SJCRH30 (cell line): ENCODE measurements at regions not wholly inside any gene's neighbourhood (a gene's known extent, or its start where the extent isn't known, plus 50 kb on each side); places are given as distances from the start of the nearest gene placed in this dataset.
A peak's percentile ranks its signal among the peaks of the same experiment; 100 is the strongest.
"Not testable (repeated sequence)": the region's sequence is repeated elsewhere in the genome, so short reads cannot be mapped to it uniquely, and the experiment has no call there.

Experiments
- DNase-seq, 2 experiments: peaks; one replicate each; pipeline ENCODE4 v3.0.0-alpha.2; 2015 to 2020
- H3K27ac ChIP-seq: fragments of 250-450 bp; sonication (Bioruptor Pico); 2 replicates; pipeline ENCODE4 v1.5.1; 2020; ENCODE audit warnings: mild to moderate bottlenecking, moderate library complexity
- H3K27me3 ChIP-seq: fragments of 250-450 bp; sonication (Bioruptor Pico); 2 replicates; pipeline ENCODE4 v1.5.1; 2020; ENCODE audit warnings: mild to moderate bottlenecking, moderate library complexity
- H3K36me3 ChIP-seq: fragments of 250-450 bp; sonication (Bioruptor Pico); 2 replicates; pipeline ENCODE4 v1.5.1; 2020; ENCODE audit warnings: mild to moderate bottlenecking, moderate library complexity
- H3K4me1 ChIP-seq: fragments of 250-450 bp; sonication (Bioruptor Pico); 2 replicates; pipeline ENCODE4 v1.5.1; 2020; ENCODE audit warnings: mild to moderate bottlenecking, moderate library complexity
- H3K4me3 ChIP-seq: fragments of 250-450 bp; sonication (Bioruptor Pico); 2 replicates; pipeline ENCODE4 v1.5.1; 2020; ENCODE audit warnings: mild to moderate bottlenecking, moderate library complexity
- H3K9me3 ChIP-seq: fragments of 250-450 bp; sonication (Bioruptor Pico); replicated peaks from 2 replicates; pipeline ENCODE4 v1.5.1; 2020; ENCODE audit warnings: mild to moderate bottlenecking, moderate library complexity

GRCh38 chr4:128538111-128538882 lies 250.7 kb upstream of the PGRMC2 start:
- Histone ChIP-seq H3K27ac (no peak overlapping the region), H3K4me1 (no peaks in the 10 kb centered on the region), H3K36me3 (no peaks in the 10 kb centered on the region), H3K9me3 (no peaks in the 10 kb centered on the region), H3K4me3 (no peak overlapping the region), H3K27me3 (no peaks in the 10 kb centered on the region)
- DNase-seq = no peak

- DNase-seq = no peak
- Histone ChIP-seq H3K27me3 (no peaks in the 10 kb centered on the region), H3K4me1 (no peaks in the 10 kb centered on the region), H3K27ac (no peak overlapping the region), H3K9me3 (no peaks in the 10 kb centered on the region), H3K36me3 (no peaks in the 10 kb centered on the region), H3K4me3 (no peak overlapping the region)
Measured at GRCh38 chr4:128536746-128537145, 249.1 kb upstream of the PGRMC2 start.

- not testable (repeated sequence) for DNase-seq, H3K9me3 ChIP-seq, H3K27me3 ChIP-seq, H3K4me3 ChIP-seq, H3K36me3 ChIP-seq, H3K4me1 ChIP-seq, H3K27ac ChIP-seq
Measured at GRCh38 chr4:128535510-128535909, 247.9 kb upstream of the PGRMC2 start.

GRCh38 chr4:128528793-128529553 lies 241.4 kb upstream of the PGRMC2 start:
- no peaks in the 10 kb centered on the region for H3K27me3 ChIP-seq
- peak overlapping the region; percentile 56 for H3K27ac ChIP-seq
- H3K36me3 ChIP-seq = no peaks in the 10 kb centered on the region
- H3K4me3 ChIP-seq = no peak overlapping the region
- peaks cover 31% of the 10 kb centered on the region for H3K4me1 ChIP-seq
- H3K9me3 ChIP-seq = no peaks in the 10 kb centered on the region
- peak; percentile 47 to 48 for DNase-seq

- H3K27me3 ChIP-seq = no peaks in the 10 kb centered on the region
- no peak overlapping the region for H3K4me3 ChIP-seq
- no peaks in the 10 kb centered on the region for H3K36me3 ChIP-seq
- peak overlapping the region; percentile 56; the same call in 1 of the 2 replicates for H3K27ac ChIP-seq
- no peak for DNase-seq
- peaks cover 31% of the 10 kb centered on the region for H3K4me1 ChIP-seq
- no peaks in the 10 kb centered on the region for H3K9me3 ChIP-seq
Measured at GRCh38 chr4:128527946-128528576, 240.4 kb upstream of the PGRMC2 start.

GRCh38 chr4:128527351-128527750 lies 239.7 kb upstream of the PGRMC2 start:
- H3K9me3 ChIP-seq = no peaks in the 10 kb centered on the region
- H3K4me3 ChIP-seq = no peak overlapping the region
- H3K27ac ChIP-seq = no peak overlapping the region
- H3K4me1 ChIP-seq = peaks cover 31% of the 10 kb centered on the region
- no peak for DNase-seq
- no peaks in the 10 kb centered on the region for H3K36me3 ChIP-seq
- no peaks in the 10 kb centered on the region for H3K27me3 ChIP-seq

- no peaks in the 10 kb centered on the region for H3K36me3 ChIP-seq
- peaks cover 40% of the 10 kb centered on the region for H3K4me1 ChIP-seq
- peak; percentile 48 to 75 for DNase-seq
- H3K4me3 ChIP-seq = no peak overlapping the region
- no peaks in the 10 kb centered on the region for H3K9me3 ChIP-seq
- peak overlapping the region; percentile 73 for H3K27ac ChIP-seq
- no peaks in the 10 kb centered on the region for H3K27me3 ChIP-seq
Measured at GRCh38 chr4:128525992-128526630, 238.5 kb upstream of the PGRMC2 start.

GRCh38 chr4:128525387-128525786 lies 237.8 kb upstream of the PGRMC2 start:
- Histone ChIP-seq H3K4me3 (no peak overlapping the region), H3K4me1 (peaks cover 42% of the 10 kb centered on the region), H3K9me3 (no peaks in the 10 kb centered on the region), H3K27me3 (no peaks in the 10 kb centered on the region), H3K36me3 (no peaks in the 10 kb centered on the region), H3K27ac (peak overlapping the region; percentile 73)
- DNase-seq = peak in 1 of 2 experiments; percentile 20

GRCh38 chr4:128524311-128524710 lies 236.7 kb upstream of the PGRMC2 start:
- Histone ChIP-seq H3K4me3 (no peak overlapping the region), H3K27ac (no peak overlapping the region), H3K9me3 (no peaks in the 10 kb centered on the region), H3K4me1 (peaks cover 39% of the 10 kb centered on the region), H3K27me3 (no peaks in the 10 kb centered on the region), H3K36me3 (no peaks in the 10 kb centered on the region)
- DNase-seq = no peak

GRCh38 chr4:128521648-128522111 lies 234.1 kb upstream of the PGRMC2 start:
- peak in 1 of 2 experiments; percentile 38 for DNase-seq
- Histone ChIP-seq H3K36me3 (no peaks in the 10 kb centered on the region), H3K4me1 (peaks cover 38% of the 10 kb centered on the region), H3K9me3 (no peaks in the 10 kb centered on the region), H3K4me3 (no peak overlapping the region), H3K27me3 (no peaks in the 10 kb centered on the region), H3K27ac (no peak overlapping the region)

- Histone ChIP-seq H3K36me3 (no peaks in the 10 kb centered on the region), H3K4me1 (peaks cover 33% of the 10 kb centered on the region), H3K27ac (no peak overlapping the region), H3K4me3 (no peak overlapping the region), H3K9me3 (no peaks in the 10 kb centered on the region), H3K27me3 (no peaks in the 10 kb centered on the region)
- DNase-seq = no peak
Measured at GRCh38 chr4:128521156-128521555, 233.5 kb upstream of the PGRMC2 start.

- no peak overlapping the region for H3K27ac ChIP-seq
- no peaks in the 10 kb centered on the region for H3K27me3 ChIP-seq
- peak in 1 of 2 experiments; percentile 25 for DNase-seq
- H3K36me3 ChIP-seq = no peaks in the 10 kb centered on the region
- H3K4me3 ChIP-seq = no peak overlapping the region
- H3K9me3 ChIP-seq = no peaks in the 10 kb centered on the region
- peaks cover 25% of the 10 kb centered on the region for H3K4me1 ChIP-seq
Measured at GRCh38 chr4:128519163-128519830, 231.7 kb upstream of the PGRMC2 start.

GRCh38 chr4:128517739-128518510 lies 230.3 kb upstream of the PGRMC2 start:
- H3K9me3 ChIP-seq = no peaks in the 10 kb centered on the region
- peak; percentile 55 to 71 for DNase-seq
- peaks cover 25% of the 10 kb centered on the region for H3K4me1 ChIP-seq
- peak overlapping the region; percentile 50 for H3K27ac ChIP-seq
- no peaks in the 10 kb centered on the region for H3K27me3 ChIP-seq
- no peak overlapping the region for H3K4me3 ChIP-seq
- H3K36me3 ChIP-seq = no peaks in the 10 kb centered on the region
